ENCODE measurements at regions not wholly inside any gene's neighbourhood (a gene's known extent, or its start where the extent isn't known, plus 50 kb on each side); places are given as distances from the start of the nearest gene placed in this dataset.

- TF ChIP-seq ZNF211 (tag by site-specific recombination; IDR thresholded peaks at IDR 0.05; ENCODE audit: low read depth): no peak
These were observed 57.7 kb upstream of the SPANXB1 start (continued) for GRCh38 chrX:140944710-140945109.

- no peaks in the 10 kb centered on the region for H3K4me1 ChIP-seq (ENCODE audit: control insufficient read depth, insufficient read depth, low read length)
- no peaks in the 10 kb centered on the region for H3K9me3 ChIP-seq (ENCODE audit: control insufficient read depth, insufficient read depth, low read depth, low read length)
- TF ChIP-seq ZNF175 (tag by site-specific recombination; IDR thresholded peaks at IDR 0.05) (no peak), ZBTB11 (tag by site-specific recombination; conservative IDR thresholded peaks at IDR 0.05; ENCODE audit: low read depth) (no peak), SP2 (tag by site-specific recombination; IDR thresholded peaks at IDR 0.05) (no peak), ZSCAN5A (tag by site-specific recombination; IDR thresholded peaks at IDR 0.05) (no peak), ZNF19 (tag by site-specific recombination; IDR thresholded peaks at IDR 0.05; ENCODE audit: low read depth) (no peak), ZNF654 (tag by site-specific recombination; IDR thresholded peaks at IDR 0.05; ENCODE audit: low read depth) (no peak), ZNF404 (tag by site-specific recombination; IDR thresholded peaks at IDR 0.05) (no peak), ZFP37 (tag by site-specific recombination; IDR thresholded peaks at IDR 0.05) (no peak), ZNF670 (tag by site-specific recombination; IDR thresholded peaks at IDR 0.05; ENCODE audit: low read depth) (no peak), GLI4 (tag by site-specific recombination; IDR thresholded peaks at IDR 0.05) (no peak), ZFP69B (tag by site-specific recombination; IDR thresholded peaks at IDR 0.05) (no peak), RBAK (tag by site-specific recombination; IDR thresholded peaks at IDR 0.05) (no peak), ZNF623 (tag by site-specific recombination; IDR thresholded peaks at IDR 0.05) (no peak)
- ChIA-PET CTCF (interaction anchor here (0.7 kb wide), 1 partner anchor 183 kb away, joined by 3 read pairs; no protein-coding TSS in a partner anchor), POLR2A (no interaction called here)
- H3K36me3 ChIP-seq (ENCODE audit: control insufficient read depth in 2 of 2, insufficient read depth in 1 of 2, low read length in 2 of 2): no peaks in the 10 kb centered on the region
- no peak overlapping the region for H3K27ac ChIP-seq (ENCODE audit: extremely low read depth, low read depth, low read length)
- H3K4me3 ChIP-seq (ENCODE audit: low read depth, low read length): no peak overlapping the region
These were observed 53.6 kb upstream of the SPANXB1 start for GRCh38 chrX:140948827-140949226.

GRCh38 chrX:140949233-140949632 is 53.2 kb upstream of the SPANXB1 start:
- ChIA-PET POLR2A (no interaction called here), CTCF (interaction anchor here (0.5 to 1.3 kb wide), 2 partner anchors 22 to 412 kb away, joined by 3 read pairs; no protein-coding TSS in a partner anchor)
- Histone ChIP-seq H3K36me3 (ENCODE audit: control insufficient read depth in 2 of 2, insufficient read depth in 1 of 2, low read length in 2 of 2) (no peaks in the 10 kb centered on the region), H3K4me3 (ENCODE audit: low read depth, low read length) (no peak overlapping the region), H3K4me1 (ENCODE audit: control insufficient read depth, insufficient read depth, low read length) (no peaks in the 10 kb centered on the region), H3K27ac (ENCODE audit: extremely low read depth, low read depth, low read length) (no peak overlapping the region), H3K9me3 (ENCODE audit: control insufficient read depth, insufficient read depth, low read depth, low read length) (no peaks in the 10 kb centered on the region)
- TF ChIP-seq SP7 (tag by site-specific recombination; IDR thresholded peaks at IDR 0.05): no peak
- TF ChIP-seq ZNF18 (tag by site-specific recombination; IDR thresholded peaks at IDR 0.05): no peak
- TF ChIP-seq ZNF518A (tag by site-specific recombination; conservative IDR thresholded peaks at IDR 0.05; ENCODE audit: low read depth): no peak
- no peak for TF ChIP-seq PRDM6 (tag by site-specific recombination; IDR thresholded peaks at IDR 0.05)
- TF ChIP-seq ZNF433 (tag by site-specific recombination; IDR thresholded peaks at IDR 0.05; ENCODE audit: low read depth): no peak
- TF ChIP-seq ZNF302 (tag by site-specific recombination; IDR thresholded peaks at IDR 0.05; ENCODE audit: low read depth): no peak
- no peak for TF ChIP-seq ZNF501 (tag by site-specific recombination; IDR thresholded peaks at IDR 0.05)
- no peak for TF ChIP-seq ZNF292 (tag by site-specific recombination; IDR thresholded peaks at IDR 0.05; ENCODE audit: borderline replicate concordance, low read depth)
